AG09319 (cell line): ENCODE measurements at regions not wholly inside any gene's neighbourhood (a gene's known extent, or its start where the extent isn't known, plus 50 kb on each side); places are given as distances from the start of the nearest gene placed in this dataset.
A peak's percentile ranks its signal among the peaks of the same experiment; 100 is the strongest.

Experiments
- DNase-seq: peaks from one replicate; pipeline ENCODE4 v3.0.0-alpha.2; 2010; ENCODE audit warnings: low read depth; ENCODE audit errors: extremely low read depth
- TF ChIP-seq, protein P1 (sequence below): IDR thresholded peaks from 2 replicates; pipeline ENCODE4 v1.5.1; 2011; ENCODE audit warnings: low read depth, mild to moderate bottlenecking, inconsistent platforms, low read length, moderate library complexity

- DNase-seq: no peak
These were observed 199.5 kb downstream of the GPAM start for GRCh38 chr10:111984057-111984456.

GRCh38 chr10:111986079-111986478 lies 197.5 kb downstream of the GPAM start:
- TF ChIP-seq, protein P1, sequence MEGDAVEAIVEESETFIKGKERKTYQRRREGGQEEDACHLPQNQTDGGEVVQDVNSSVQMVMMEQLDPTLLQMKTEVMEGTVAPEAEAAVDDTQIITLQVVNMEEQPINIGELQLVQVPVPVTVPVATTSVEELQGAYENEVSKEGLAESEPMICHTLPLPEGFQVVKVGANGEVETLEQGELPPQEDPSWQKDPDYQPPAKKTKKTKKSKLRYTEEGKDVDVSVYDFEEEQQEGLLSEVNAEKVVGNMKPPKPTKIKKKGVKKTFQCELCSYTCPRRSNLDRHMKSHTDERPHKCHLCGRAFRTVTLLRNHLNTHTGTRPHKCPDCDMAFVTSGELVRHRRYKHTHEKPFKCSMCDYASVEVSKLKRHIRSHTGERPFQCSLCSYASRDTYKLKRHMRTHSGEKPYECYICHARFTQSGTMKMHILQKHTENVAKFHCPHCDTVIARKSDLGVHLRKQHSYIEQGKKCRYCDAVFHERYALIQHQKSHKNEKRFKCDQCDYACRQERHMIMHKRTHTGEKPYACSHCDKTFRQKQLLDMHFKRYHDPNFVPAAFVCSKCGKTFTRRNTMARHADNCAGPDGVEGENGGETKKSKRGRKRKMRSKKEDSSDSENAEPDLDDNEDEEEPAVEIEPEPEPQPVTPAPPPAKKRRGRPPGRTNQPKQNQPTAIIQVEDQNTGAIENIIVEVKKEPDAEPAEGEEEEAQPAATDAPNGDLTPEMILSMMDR: no peak
- no peak for DNase-seq

More at GRCh38 chr10:111984057-111984456, 199.5 kb downstream of the GPAM start:
- TF ChIP-seq, protein P1: no peak

DNA sequence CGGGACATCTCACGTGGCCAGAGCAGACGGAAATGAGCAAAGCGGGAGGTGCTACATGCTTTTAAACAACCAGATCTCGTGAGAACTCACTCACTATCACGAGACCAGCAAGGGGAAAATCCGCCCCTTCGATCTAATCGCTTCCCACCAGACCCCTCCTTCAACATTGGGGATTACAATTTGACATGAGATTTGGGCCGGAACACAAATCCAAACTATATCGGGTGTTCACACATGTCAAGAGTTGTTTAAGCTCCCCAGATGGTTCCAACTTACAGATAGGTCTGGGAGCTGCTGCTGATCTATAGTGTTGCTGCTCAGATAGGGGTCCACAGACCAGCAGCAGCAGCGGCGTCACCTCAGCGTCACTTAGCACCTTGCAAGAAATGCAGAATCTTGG lies 194.9 kb downstream of the GPAM start:
- TF ChIP-seq, protein P1: no peak
- DNase-seq: no peak

GRCh38 chr10:111989136-111989911 lies 194.2 kb downstream of the GPAM start:
- DNase-seq: no peak

DNA sequence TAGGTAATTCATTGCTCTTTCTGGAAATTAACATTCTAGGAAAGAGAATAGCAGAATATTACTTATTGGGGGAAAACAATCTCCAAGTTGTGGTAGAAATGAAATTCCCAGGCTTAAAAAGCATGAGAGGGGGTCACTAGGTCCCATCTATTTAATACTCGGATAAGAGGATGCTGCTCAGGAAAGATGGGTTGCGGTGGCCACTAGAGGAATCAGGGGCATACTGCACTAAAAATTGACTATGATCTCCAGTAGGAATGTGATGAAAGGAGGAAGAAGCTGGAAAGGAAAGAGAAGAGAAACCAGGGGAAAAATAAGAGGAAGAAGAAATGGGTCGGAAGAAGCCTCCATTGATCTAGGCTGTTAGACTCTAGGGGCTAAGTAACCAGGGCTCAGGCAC lies 192.8 kb downstream of the GPAM start:
- DNase-seq: no peak
- TF ChIP-seq, protein P1: peak; percentile 14

More at GRCh38 chr10:111989136-111989911, 194.2 kb downstream of the GPAM start:
- TF ChIP-seq, protein P1: no peak

DNA sequence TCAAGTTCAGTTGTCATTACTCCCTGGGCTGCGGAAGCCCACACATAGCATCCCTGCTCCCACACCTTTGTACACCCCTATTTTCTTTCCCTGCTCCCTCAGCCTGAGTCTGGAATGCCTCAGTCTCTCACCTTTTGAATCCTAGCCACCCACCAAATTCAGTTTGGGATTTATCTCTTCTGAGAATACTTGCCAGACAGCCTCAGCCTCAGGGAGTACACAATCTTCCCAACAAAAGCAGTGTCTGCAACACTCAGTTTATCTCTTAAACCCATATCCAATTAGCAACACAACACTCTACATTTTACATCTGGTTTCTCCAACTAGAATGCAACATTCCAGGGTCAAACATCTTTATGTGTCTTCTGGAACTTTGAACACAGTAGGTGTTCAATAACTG lies 190.2 kb downstream of the GPAM start:
- TF ChIP-seq, protein P1: no peak
- DNase-seq: no peak

- TF ChIP-seq, protein P1: no peak
- no peak for DNase-seq
These were observed 189.6 kb downstream of the GPAM start for GRCh38 chr10:111993872-111994426.
